ENCODE measurements at regions not wholly inside any gene's neighbourhood (a gene's known extent, or its start where the extent isn't known, plus 50 kb on each side); places are given as distances from the start of the nearest gene placed in this dataset.

GRCh38 chr11:95337972-95338429 is 107.0 kb upstream of the SESN3 start:
- no TSS peak for BruUV-seq (replicated peaks)
- no peak overlapping the region for H3K4me3 ChIP-seq (replicated peaks in 1 of 2; ENCODE audit: low read depth in 1 of 2, low read length in 2 of 2)
- H3K4me2 ChIP-seq (ENCODE audit: low read length) = no peak overlapping the region
- H2AFZ ChIP-seq (ENCODE audit: low read depth, low read length, poor library complexity, severe bottlenecking) = no peak overlapping the region
- H3K79me2 ChIP-seq (ENCODE audit: insufficient read depth, low read length) = no peaks in the 10 kb centered on the region
- no peaks in the 10 kb centered on the region for H3K4me1 ChIP-seq (ENCODE audit: control insufficient read depth in 1 of 2, insufficient read depth in 2 of 2, low read length in 2 of 2)
- intact Hi-C loops (cut with micrococcal nuclease) = no loop called here
- H3K27ac ChIP-seq (ENCODE audit: low read depth, low read length) = no peak overlapping the region
- no peaks in the 10 kb centered on the region for H3K27me3 ChIP-seq (ENCODE audit: insufficient read depth, low read length)
- RAD21 ChIA-PET (ENCODE audit: low non-redundant PET in 1 of 2, low total read pairs in 2 of 2, uncharacterized antibody in 2 of 2, unreplicated experiment in 2 of 2) = no interaction called here
- ATAC-seq (no peak), DNase-seq (ENCODE audit: low read depth, low spot score) (no peak)
- POLR2A ChIA-PET = no interaction called here
- no peaks in the 10 kb centered on the region for H3K36me3 ChIP-seq (ENCODE audit: control insufficient read depth in 1 of 2, insufficient read depth in 2 of 2, low read length in 2 of 2)
- H3K9me3 ChIP-seq (ENCODE audit: control insufficient read depth in 1 of 2, insufficient read depth in 1 of 2, low read depth in 1 of 2, low read length in 2 of 2) = no peaks in the 10 kb centered on the region
- CTCF ChIA-PET = no interaction called here
- no peaks in the 10 kb centered on the region for H3K9me2 ChIP-seq (ENCODE audit: insufficient read depth)
- H4K20me1 ChIP-seq (ENCODE audit: insufficient read depth) = no peaks in the 10 kb centered on the region
- H3K9ac ChIP-seq (ENCODE audit: low read length) = no peak overlapping the region
- TF ChIP-seq EZH2 (IDR thresholded peaks at IDR 0.05) (no peak), EZH2phosphoT487 (IDR thresholded peaks at IDR 0.05; ENCODE audit: borderline replicate concordance) (no peak), ZNF274 (IDR thresholded peaks at IDR 0.05; ENCODE audit: low read depth, low read length) (no peak), ELF1 (IDR thresholded peaks at IDR 0.05; ENCODE audit: borderline replicate concordance, low read depth) (no peak)

GRCh38 chr11:95337175-95337957 is 106.4 kb upstream of the SESN3 start:
- H3K4me3 ChIP-seq (replicated peaks in 1 of 2; ENCODE audit: low read depth in 1 of 2, low read length in 2 of 2) = no peak overlapping the region
- no peak overlapping the region for H3K9ac ChIP-seq (ENCODE audit: low read length)
- H3K9me2 ChIP-seq (ENCODE audit: insufficient read depth) = no peaks in the 10 kb centered on the region
- intact Hi-C loops (cut with micrococcal nuclease) = no loop called here
- no peak for ATAC-seq
- RAD21 ChIA-PET (ENCODE audit: low non-redundant PET in 1 of 2, low total read pairs in 2 of 2, uncharacterized antibody in 2 of 2, unreplicated experiment in 2 of 2) = no interaction called here
- DNase-seq (ENCODE audit: low read depth, low spot score) = no peak
- H4K20me1 ChIP-seq (ENCODE audit: insufficient read depth) = no peaks in the 10 kb centered on the region
- H3K27me3 ChIP-seq (ENCODE audit: insufficient read depth, low read length) = no peaks in the 10 kb centered on the region
- no peak overlapping the region for H3K27ac ChIP-seq (ENCODE audit: low read depth, low read length)
- CTCF ChIA-PET = no interaction called here
- no peaks in the 10 kb centered on the region for H3K36me3 ChIP-seq (ENCODE audit: control insufficient read depth in 1 of 2, insufficient read depth in 2 of 2, low read length in 2 of 2)
- POLR2A ChIA-PET = no interaction called here
- no peak for TF ChIP-seq EGR1 (IDR thresholded peaks at IDR 0.05; ENCODE audit: low read depth)
- no peak for TF ChIP-seq CTCF (IDR thresholded peaks at IDR 0.05 in 2 of 3, conservative IDR thresholded peaks at IDR 0.05 in 1 of 3; ENCODE audit: borderline replicate concordance in 1 of 3, insufficient read depth in 1 of 3, low read depth in 2 of 3, low read length in 2 of 3)
- no peak for TF ChIP-seq CBX3 (IDR thresholded peaks at IDR 0.05; ENCODE audit: low read depth)
- no peak for TF ChIP-seq TCF7L2 (IDR thresholded peaks at IDR 0.05; ENCODE audit: borderline replicate concordance, extremely low read depth, insufficient read depth, insufficient read length)
- TF ChIP-seq FOSL1 (IDR thresholded peaks at IDR 0.05; ENCODE audit: low read depth) = no peak
- no peak for TF ChIP-seq ZFX (IDR thresholded peaks at IDR 0.05)
- TF ChIP-seq REST (IDR thresholded peaks at IDR 0.05; ENCODE audit: low read depth) = no peak
- no peaks in the 10 kb centered on the region for H3K79me2 ChIP-seq (ENCODE audit: insufficient read depth, low read length)
- H2AFZ ChIP-seq (ENCODE audit: low read depth, low read length, poor library complexity, severe bottlenecking) = no peak overlapping the region
- H3K4me2 ChIP-seq (ENCODE audit: low read length) = no peak overlapping the region
- BruUV-seq (replicated peaks) = no TSS peak
- H3K4me1 ChIP-seq (ENCODE audit: control insufficient read depth in 1 of 2, insufficient read depth in 2 of 2, low read length in 2 of 2) = no peaks in the 10 kb centered on the region
- H3K9me3 ChIP-seq (ENCODE audit: control insufficient read depth in 1 of 2, insufficient read depth in 1 of 2, low read depth in 1 of 2, low read length in 2 of 2) = no peaks in the 10 kb centered on the region

Data from HCT116 (cell line).